GM06990 (cell line): ENCODE measurements at regions not wholly inside any gene's neighbourhood (a gene's known extent, or its start where the extent isn't known, plus 50 kb on each side); places are given as distances from the start of the nearest gene placed in this dataset.
"Not testable (repeated sequence)": the region's sequence is repeated elsewhere in the genome, so short reads cannot be mapped to it uniquely, and the experiment has no call there.

Experiments
- DNase-seq: peaks from one replicate; pipeline ENCODE4 v3.0.0-alpha.2; 2011; ENCODE audit not compliant: insufficient read length; ENCODE audit errors: extremely low read depth
- H3K27me3 ChIP-seq: replicated peaks from 2 replicates; pipeline ENCODE4 v1.6.0; 2011; ENCODE audit warnings: low read length; ENCODE audit not compliant: control insufficient read depth, insufficient read depth
- H3K36me3 ChIP-seq: 2 replicates; pipeline ENCODE4 v1.5.1; 2011; ENCODE audit warnings: low read length; ENCODE audit not compliant: control insufficient read depth, insufficient read depth
- H3K4me3 ChIP-seq: replicated peaks from 2 replicates; pipeline ENCODE4 v1.5.1; 2011; ENCODE audit warnings: low read depth, mild to moderate bottlenecking, control low read depth, low read length
- TF ChIP-seq, protein P1 (sequence below): IDR thresholded peaks from 2 replicates; pipeline ENCODE4 v1.5.1; 2011; ENCODE audit warnings: low read length, control low read depth, mild to moderate bottlenecking, inconsistent platforms; ENCODE audit not compliant: insufficient read depth, poor library complexity, severe bottlenecking

DNA sequence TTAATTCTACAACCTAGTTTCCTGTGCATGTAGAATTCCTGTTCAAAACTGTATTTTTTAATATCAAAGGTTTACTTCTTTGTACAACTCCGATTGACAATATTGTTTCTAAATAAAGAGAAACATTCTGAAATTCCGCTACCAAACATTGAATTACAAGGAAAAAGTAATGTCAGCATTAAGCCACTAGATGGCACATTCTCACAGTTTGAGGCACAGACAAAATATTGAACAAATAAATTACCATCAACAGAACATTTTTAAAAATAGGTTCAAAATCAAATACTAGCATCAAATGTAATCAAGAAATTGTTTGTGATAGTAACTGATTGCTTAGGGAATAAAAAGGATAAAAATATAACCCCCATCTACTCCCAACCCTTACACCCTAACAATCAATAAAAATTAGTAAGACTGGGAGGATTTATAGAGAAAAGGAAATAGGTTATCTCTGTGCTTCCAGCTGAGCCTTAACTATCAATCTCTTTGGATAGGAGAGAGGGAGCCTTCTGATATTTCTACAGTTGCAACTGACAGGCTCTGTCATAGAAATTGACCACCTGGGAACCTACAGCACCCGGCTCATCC lies 86.6 kb upstream of the C7orf33 start:
- TF ChIP-seq, protein P1, sequence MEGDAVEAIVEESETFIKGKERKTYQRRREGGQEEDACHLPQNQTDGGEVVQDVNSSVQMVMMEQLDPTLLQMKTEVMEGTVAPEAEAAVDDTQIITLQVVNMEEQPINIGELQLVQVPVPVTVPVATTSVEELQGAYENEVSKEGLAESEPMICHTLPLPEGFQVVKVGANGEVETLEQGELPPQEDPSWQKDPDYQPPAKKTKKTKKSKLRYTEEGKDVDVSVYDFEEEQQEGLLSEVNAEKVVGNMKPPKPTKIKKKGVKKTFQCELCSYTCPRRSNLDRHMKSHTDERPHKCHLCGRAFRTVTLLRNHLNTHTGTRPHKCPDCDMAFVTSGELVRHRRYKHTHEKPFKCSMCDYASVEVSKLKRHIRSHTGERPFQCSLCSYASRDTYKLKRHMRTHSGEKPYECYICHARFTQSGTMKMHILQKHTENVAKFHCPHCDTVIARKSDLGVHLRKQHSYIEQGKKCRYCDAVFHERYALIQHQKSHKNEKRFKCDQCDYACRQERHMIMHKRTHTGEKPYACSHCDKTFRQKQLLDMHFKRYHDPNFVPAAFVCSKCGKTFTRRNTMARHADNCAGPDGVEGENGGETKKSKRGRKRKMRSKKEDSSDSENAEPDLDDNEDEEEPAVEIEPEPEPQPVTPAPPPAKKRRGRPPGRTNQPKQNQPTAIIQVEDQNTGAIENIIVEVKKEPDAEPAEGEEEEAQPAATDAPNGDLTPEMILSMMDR, result peak; percentile 55
- no peaks in the 10 kb centered on the region for H3K27me3 ChIP-seq
- H3K36me3 ChIP-seq, result no peaks in the 10 kb centered on the region
- no peak overlapping the region for H3K4me3 ChIP-seq
- DNase-seq, result no peak

DNA sequence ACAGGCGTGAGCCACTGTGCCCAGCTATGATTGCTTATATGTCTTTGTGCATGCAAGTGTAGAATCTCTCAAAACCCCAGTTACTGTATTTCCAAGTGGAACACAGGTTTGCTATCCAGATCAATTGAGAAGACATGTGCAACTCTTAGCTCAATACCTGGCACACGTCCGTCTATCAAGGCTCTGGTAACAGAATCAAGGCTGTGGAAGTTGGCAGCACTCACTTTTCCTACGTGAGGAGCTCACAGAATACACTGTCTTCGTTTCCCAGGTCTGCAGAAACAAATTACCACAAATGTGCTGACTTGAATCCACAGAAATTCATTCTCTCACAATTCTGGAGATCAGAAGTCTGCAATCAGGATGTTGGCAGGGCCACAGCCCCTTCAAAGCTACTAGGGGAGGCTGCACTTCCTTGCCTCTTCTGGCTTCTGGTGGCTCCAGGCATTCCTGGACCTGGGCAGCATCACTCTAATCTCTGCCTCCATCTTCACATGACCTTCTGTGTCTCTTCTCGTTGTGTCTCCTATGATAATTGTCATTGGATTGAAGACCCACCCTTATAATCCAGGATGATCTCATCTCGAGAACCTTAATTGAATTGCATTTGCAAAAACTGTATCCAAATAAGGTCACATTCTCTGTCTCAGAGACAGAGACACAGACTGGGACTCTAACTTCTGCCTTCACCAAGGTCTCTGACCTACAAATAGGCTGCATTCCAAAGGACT lies 84.8 kb upstream of the C7orf33 start:
- no peaks in the 10 kb centered on the region for H3K27me3 ChIP-seq
- no peaks in the 10 kb centered on the region for H3K36me3 ChIP-seq
- DNase-seq, result no peak
- TF ChIP-seq, protein P1, result no peak
- H3K4me3 ChIP-seq, result no peak overlapping the region

DNA sequence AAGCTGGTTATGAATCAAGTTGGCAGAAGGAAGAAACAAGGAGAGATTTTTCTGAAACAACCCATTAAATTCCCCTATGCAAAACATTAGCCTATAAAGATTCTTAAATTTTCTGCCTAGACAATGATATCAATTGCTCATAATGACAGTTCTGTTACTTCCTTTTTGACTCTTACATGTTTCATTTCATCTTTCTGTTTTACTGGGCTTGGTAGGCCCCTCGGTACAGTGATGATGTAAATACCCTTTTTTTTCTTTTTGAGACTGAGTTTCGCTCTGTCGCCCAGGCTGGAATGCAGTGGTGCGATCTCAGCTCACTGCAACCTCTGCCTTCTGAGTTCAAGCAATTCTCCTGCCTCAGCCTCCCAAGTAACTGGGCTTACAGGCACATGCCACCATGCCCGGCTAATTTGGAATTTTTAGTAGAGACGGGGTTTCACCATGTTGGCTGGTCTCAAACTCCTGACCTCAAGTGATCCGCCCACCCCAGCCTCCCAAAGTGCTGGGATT lies 83.4 kb upstream of the C7orf33 start:
- not testable (repeated sequence) for H3K27me3 ChIP-seq, H3K4me3 ChIP-seq, H3K36me3 ChIP-seq
- peak; percentile 89 for DNase-seq

DNA sequence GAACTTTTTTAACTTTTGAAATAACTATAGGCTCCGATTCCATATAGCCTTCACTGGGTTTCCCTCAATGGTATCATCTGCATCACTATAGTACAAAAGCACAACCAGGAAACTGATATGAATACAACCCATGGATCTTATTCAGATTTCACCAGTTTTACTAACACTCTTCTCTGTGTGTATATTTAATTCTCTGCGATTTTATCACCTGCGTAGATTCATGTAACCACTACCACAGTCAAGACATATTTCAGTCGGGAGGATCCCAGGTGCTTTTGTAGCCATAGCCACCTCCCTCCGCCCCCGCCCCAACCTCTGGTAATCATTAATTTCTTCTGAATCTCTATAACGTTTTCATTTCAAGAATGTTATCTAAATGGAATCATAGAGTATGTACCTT lies 82.8 kb upstream of the C7orf33 start:
- TF ChIP-seq, protein P1, result no peak
- Histone ChIP-seq H3K4me3 (no peak overlapping the region), H3K36me3 (no peaks in the 10 kb centered on the region), H3K27me3 (no peaks in the 10 kb centered on the region)
- no peak for DNase-seq

DNA sequence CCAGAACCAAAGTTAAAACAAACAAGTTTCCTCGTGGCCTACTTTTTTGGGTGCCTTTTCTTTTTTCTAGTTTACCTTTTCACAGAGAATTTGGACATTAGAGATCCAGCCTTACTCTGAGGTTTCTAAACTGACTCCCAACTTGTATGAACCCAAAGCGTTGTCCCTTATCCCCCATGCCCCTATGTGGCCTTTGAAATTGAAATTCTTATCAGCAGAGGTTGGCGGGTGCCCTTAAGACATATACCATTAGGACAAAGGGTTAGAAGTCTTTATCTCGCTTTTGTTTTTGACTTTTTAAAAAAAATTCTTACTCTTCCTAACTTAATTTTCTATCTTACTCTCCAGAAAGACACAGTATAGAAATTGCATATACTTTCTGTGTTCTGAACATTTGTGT lies 76.3 kb upstream of the C7orf33 start:
- no peak overlapping the region for H3K4me3 ChIP-seq
- DNase-seq, result no peak
- no peaks in the 10 kb centered on the region for H3K36me3 ChIP-seq
- TF ChIP-seq, protein P1, result no peak
- no peaks in the 10 kb centered on the region for H3K27me3 ChIP-seq

DNA sequence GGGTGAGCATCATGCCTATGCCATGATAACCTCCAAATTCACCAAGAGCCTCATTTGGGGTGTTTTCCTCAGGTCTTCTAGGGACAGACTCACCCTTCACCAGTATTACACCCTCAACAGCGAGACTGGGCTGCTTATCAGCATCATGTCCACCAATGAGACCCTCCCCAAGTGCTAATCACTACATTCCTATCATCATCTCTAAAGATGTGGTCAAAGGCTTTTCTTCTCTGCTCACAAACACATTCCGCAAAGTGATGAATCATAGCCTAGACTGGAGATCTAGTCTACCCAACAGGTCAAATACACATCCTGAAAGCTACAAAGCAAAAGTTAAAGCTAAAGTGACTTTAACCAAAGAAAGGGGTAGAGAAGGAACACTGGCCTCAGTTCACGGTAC lies 75.3 kb upstream of the C7orf33 start:
- DNase-seq, result no peak
- H3K27me3 ChIP-seq, result no peaks in the 10 kb centered on the region
- no peaks in the 10 kb centered on the region for H3K36me3 ChIP-seq
- no peak overlapping the region for H3K4me3 ChIP-seq
- TF ChIP-seq, protein P1, result no peak
